Forelimb muscle (tissue), 1 donor: ENCODE measurements at regions not wholly inside any gene's neighbourhood (a gene's known extent, or its start where the extent isn't known, plus 50 kb on each side); places are given as distances from the start of the nearest gene placed in this dataset.
"Not testable (repeated sequence)": the region's sequence is repeated elsewhere in the genome, so short reads cannot be mapped to it uniquely, and the experiment has no call there.

Experiments
- DNase-seq: peaks from one replicate; pipeline ENCODE4 v3.0.0-alpha.2; 2013; ENCODE audit warnings: low read depth

DNA sequence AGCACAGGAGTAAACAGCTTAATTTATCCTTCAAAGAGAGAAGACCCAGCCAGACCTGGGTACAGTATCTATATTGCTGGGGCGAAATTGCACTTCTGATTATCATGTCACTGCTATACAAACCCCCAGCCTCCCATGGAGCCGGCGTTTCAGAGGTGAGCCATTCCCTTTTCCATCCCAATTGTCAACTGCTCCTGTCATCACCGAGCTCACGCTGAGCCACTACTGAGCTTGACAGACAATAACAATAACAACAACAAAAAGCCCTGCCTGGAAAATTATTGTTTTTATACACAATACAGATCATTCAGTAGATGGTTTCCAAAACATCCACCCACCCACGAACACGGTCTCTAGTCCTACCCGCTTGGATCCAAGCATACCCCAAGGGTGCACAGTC, 129.0 kb upstream of the JARID2 start:
- DNase-seq: no peak

DNA sequence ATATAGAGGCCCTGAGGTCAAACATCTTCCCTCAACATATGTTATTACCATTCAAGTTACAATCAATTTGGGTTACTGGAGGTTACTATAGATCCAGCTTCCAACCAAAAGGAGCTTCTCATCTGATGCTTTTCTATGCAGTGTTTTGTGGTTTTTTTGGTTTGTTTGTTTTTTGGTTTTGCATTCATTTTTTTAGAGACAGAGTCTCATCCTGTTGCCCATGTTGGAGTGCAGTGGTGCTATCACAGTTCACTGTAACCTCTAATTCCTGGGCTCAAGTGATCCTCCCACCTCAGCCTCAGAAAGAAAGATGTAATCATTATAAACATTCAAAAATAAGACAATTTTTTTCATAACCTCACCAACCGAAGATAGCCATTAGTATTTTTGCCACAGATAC, 124.4 kb upstream of the JARID2 start:
- no peak for DNase-seq

DNA sequence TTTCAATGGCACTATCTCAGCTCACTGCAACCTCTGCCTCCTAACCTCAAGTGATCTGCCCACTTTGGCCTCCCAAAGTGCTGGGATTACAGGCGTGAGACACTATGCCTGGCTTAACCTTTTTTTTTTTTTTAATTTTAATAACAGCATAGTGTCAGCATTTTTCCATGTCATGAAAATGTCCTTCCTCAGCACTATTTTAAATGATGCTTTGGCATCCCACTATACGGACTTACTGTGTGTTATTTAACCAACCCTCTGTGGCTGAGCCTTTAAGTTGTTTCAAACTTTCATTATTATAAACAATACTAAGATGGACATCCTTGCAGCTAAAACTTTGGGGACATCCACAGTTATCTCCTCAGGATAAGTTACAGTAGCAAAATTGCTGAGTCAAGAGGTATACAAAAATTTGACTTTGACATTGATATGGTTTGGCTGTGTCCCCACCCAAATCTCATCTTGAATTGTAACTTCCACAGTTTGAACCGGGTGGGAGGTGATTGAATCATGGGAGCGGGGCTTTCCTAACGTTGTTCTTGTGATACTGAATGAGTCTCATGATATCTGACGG, 123.8 kb upstream of the JARID2 start:
- DNase-seq: no peak

DNA sequence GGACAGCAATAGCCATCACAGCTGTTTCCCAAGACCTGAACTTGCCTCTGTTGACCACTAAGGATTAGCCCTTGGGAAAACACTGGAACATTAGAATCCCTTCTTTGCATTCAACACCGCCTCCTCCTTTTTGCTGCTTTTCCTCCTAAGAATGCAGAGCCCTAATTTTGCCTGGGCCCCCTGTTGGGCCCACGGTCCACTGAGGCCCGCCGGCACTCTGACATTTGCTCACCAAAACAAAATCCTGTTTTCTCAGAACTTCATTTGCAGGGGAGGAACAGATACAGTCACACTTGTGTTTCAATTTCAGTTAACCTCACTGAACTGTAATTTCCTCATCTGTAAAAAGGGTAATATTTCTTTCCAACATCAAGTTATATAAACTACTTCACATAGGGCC, 116.0 kb upstream of the JARID2 start:
- no peak for DNase-seq

DNA sequence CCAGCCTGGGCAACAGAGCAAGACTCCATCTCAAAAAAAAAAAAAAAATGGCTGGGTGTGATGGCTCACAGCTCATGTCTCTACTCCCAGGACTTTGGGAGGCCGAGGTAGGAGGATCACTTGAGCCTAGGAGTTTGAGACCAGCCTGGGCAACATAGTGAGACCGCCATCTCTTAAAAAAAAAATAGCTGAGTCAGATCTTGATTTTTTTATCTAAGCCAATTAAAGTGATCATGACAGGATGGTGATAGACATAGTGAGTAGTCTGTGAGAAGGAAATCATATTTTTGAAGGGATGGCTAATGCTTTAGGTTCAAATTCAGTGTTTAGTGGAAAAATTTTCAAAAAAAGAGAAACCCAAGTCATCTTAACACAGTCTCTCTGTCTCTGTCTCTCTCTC, 114.6 kb upstream of the JARID2 start:
- DNase-seq: no peak

DNA sequence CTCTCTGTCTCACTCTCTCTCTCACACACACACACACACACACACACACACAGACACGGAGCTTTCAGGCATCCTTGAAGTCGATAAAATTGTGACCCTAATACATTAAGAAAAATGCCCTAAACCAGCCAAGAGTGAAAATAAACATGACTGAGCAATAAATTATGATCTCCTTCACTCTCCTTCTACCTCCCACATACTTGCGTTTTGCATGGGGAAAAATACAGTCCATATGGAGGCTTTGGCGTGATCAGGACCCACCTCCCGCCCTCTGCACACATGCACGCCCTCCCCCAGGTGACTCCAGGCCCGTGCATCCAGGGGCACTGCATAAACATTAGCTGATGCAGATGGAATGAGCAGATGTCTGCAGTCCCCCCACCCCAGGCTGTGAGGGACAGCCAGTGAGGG, 114.2 kb upstream of the JARID2 start:
- DNase-seq: no peak

DNA sequence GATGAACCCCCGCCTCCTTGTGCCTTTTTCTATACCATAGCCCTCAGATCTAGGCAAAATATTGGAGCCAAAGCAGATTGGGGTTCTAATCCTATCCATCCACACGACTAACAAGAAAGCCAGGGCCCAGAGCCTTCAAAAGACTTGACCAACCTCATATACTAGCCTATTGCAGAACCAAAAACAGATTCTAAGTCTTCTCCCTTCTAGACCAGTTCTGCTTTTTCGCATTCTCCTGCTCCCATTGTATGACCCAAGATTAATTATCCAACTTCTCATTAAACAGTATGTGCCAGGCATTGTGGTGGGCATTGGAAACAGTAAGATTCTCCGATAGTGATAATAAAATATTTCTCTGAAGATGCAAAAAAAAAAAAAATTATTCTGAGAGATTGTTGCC, 113.7 kb upstream of the JARID2 start:
- no peak for DNase-seq

DNA sequence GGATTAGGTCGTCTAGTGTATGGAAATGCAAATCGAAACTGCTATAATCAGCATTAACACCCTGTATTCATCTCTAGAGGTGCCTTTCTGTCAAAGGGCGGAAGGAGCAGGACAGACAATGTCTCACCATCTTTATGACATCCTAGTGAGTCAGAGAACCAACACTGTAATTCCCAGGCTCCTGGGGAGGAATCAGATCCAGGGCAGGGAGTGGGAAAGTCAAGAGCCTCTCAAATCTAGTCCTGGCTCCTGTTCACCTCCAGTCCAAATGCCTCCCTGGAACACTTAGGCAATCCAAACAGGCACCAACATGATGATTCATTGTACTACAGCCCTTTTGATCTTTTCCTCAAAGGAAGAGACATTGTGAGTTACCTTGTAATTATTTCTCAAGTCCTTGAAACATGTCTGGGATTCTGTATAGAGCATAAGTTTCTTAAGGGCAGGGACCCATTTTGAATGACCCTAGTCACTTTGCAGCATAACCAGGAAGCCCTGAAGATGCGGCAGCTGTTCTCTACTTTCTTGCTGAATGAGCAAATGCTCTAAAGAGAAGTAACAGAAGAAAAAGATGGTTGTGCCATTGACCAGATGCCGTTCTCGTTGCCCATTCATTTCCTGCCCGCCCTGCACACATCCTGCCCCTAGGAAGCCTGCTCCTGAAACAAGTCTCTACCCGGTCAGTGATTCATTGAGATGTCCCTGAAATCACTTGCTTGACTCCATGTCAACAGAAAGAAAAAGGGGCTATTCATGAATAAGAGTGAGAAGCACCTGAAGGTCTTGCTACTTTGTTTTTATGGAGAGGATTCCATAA, 112.8 kb upstream of the JARID2 start:
- DNase-seq: no peak

DNA sequence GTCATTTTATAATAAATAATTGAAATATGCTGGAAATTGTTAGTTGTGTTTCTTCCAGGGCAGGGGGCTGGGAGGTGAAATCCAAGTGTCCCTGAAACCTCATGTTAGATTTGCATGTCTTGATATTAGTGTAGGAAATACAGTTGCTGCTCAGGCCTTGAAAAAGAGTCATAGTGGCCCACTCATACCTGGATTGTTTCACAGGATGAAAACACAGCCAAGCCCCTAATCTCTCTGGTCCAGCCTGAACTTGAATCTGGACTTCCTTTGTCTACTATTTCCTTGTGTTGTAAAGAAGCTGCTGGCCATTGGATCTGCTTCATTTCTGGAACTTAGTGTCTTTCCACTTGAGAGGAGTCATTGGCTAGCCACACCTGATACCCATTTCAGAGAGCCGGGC, 108.8 kb upstream of the JARID2 start:
- DNase-seq: no peak

DNA sequence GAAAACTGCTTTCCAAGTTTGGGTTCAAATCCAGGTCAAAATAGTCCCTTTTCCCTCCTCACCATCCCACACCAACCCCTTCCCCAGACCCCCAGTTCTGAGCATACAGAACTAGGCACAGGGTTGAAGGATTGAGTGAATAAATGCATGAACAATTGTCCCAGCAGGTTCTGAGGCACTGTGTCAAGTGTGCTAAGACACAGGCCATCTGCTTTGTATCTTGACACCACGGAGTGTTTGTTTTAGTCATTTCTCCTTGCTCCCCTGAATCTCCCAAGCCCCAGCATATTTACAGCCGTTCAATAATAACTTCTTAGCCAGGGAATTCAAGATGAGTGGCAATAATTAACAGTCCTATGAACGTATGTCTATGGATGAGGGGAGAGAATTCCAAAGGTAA, 102.8 kb upstream of the JARID2 start:
- no peak for DNase-seq

DNA sequence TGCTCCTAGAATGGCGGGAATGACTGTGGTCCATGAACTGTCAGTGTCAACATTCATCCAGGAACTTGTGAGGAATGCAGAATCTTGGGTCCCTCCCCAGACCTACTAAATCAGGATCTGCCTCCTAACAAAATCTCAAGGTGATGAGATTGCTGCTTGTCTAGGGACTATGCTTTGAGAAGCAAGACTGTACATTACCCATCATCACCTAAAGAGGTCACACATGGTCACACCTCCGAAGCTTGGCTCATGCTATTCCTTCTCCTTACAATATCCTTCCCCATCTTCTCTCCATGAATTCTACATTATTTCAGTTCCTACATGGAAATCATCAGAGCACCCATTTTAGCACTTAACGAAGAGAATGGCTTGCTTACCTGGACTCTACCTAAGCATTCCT, 102.3 kb upstream of the JARID2 start:
- DNase-seq: no peak

DNA sequence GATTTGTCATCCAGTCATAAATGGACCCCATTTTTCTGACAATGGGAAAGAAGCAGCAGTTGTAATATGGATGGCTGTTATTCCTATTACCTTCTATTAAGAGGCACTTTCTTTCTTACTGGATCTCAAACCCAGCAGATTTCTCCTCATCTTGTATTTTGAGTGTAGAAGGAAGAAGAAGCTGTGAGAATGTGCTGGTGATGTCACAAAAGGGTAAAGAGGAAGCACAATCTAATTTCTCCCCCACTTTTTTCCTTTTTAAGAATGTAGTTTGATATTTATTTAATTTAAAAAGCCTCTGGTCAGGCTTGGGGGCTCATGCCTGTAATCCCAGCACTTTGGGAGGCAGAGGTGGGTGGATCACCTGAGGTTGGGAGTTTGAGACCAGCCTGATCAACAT, 100.0 kb upstream of the JARID2 start:
- DNase-seq: no peak

DNA sequence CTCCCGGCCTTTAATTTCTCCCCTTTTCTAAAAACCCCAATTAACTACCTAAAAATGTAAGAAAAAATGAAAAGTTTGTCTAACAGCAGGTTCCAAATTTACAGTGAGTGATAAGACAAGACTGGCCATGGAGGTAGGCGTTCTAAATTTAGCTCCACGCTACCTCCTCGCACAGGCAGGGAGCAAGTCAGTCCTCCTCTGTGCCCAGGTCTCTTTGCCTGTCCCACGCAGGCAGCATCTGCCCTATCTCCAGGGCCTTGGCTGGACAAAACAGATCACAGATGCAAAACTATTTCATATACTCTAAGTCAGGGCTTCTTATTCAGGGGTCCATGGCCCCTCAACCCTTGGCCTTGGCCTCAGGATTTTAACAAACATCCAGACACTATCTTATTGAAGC, 98.0 kb upstream of the JARID2 start:
- DNase-seq: no peak

DNA sequence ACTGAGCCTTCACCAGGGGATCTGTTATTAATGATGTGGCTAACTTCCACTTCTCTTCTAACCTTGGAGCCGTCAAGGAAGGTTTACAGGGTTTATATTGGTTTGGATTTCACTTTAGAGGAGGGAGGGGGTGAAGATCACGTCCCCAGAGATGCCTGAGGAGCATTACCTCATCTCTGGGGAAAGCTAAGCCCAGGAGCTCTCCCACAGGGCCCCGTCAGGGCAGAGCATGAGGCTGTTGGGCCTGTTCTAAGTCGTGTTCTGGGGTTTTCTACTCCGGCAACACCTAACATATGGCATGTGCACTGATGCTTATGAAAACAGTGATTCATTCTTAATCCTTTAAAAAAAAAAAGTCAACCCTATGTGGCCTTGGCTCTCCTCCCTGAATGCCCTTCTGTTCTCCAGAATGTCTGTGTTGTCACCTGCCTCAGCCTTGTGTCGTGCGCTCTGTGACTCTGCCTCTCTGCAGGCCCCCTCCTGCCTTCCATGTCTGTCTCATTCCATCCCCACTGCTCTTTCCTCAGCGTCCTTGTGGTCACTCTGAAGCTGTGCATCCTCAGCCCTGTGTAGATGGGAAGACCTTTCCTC, 97.4 kb upstream of the JARID2 start:
- no peak for DNase-seq

DNA sequence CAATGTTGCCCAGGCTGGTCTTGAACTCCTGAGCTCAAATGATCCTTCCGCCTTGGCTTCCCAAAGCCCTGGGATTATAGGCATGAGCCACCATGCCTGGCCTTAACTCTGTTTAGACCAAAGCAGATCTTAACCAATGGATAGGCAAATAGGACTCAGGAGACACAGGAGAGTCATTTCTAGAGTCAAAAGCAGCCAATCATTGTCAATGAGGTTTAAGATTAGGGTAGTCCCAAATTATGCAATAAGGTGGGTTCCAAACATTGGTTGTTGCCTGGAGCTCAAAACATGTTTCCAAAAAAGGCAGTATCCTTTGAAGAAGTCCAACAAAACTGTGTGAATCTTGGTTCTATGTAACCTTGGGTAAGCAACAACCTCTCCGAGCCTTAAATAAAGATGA, 95.7 kb upstream of the JARID2 start:
- DNase-seq: no peak

DNA sequence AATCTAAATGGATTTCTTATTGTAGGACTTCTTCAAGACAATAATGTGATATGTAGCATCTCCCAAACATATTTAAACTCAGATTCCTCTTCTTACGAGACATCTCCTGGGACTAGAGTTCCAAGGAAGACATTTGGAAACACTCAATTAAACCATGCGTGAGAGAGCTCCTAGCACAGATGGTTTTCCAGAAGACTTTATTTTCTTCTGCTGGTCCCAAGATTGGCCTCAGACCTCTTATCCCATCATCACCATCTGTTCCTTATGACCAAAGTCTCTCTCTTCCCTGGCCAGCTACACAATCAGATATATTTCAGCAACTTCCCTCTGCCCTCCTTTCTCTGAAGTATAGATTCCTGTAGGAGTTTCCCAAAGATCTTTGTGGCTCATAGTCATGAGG, 93.2 kb upstream of the JARID2 start:
- DNase-seq: peak; percentile 17

DNA sequence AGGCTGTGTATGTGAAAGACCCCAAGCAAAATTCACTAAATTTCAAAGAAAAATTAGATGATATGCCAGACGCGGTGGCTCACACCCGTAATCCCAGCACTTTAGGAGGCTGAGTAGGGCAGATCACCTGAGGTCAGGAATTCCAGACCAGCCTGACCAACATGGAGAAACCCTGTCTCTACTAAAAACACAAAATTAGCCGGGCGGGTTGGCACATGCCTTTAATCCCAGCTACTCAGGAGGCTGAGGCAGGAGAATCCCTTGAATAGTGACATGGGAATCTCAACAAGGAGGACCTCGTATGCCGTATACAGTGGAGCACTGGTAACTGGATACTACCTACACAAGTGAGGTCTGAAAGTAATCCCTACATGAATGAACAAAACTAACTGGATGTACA, 92.7 kb upstream of the JARID2 start:
- DNase-seq: no peak

DNA sequence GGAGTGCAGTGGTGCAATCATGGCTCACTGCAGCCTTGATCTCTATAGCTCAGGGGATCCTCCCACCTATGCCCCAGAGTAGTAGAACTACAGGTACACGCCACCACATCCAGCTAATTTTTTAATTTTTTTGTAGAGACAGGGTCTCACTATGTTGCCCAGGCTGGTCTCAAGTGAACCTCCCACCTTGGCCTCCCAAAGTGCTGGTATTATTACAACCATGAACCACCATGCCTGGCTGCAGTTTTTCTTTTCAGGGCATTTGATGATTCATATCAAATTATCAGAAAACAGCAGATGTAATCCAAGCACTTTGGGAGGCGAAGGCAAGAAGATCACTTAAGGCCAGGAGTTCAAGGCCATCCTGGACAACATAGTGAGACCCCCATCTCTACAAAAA, 88.4 kb upstream of the JARID2 start:
- DNase-seq: no peak

DNA sequence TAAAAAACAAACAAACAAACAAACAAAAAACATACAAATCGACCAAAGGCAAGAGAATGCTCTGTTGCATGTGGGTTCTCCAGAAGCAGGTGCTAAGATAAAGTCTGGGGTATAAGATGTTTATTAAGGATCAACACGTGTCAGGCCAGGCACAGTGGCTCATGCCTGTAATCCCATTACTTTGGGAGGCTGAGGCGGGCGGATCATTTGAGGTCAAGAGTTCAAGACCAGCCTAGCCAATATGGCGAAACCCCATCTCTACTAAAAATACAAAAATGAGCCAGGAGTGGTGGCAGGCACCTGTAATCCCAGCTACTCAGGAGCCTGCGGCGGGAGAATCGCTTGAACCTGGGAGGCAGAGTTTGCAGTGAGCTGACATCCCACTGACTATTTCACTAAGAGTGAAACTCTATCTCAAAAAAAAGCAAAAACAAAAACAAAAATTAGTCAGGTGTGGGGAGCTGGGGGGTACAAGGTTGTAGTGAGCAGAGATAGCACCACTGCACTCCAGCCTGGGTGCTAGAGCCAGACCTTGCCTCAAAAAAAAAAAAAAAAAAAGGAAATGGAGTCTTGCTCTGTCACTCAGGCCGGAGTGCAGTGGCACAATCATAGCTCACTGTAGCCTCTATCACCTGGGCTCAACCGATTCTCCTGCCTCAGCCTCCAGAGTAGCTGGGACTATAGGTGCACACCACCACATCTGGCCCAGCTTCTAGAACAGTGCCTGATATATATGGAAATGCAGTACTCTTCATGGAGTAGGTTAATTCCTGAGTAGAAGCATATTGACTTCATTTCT, 86.8 kb upstream of the JARID2 start:
- DNase-seq: no peak

DNA sequence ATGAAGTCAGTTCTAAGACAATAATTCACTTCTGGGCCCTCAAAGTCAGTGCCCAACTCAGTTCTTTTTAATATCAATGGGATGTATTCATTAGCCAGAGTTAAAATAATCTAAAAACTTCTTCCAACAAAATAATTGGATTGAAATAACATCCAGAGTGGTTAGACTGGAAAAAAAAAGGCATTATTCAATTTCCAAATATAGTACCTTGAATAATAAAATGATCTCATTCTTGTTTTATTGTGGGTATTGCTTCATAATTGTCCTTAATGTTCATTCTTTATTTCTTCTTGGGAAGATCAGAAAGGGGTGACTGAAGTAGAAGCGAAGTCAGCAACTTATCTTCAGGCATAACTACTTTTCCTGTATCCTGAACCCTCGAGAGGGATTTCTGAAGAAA, 85.1 kb upstream of the JARID2 start:
- DNase-seq: no peak

DNA sequence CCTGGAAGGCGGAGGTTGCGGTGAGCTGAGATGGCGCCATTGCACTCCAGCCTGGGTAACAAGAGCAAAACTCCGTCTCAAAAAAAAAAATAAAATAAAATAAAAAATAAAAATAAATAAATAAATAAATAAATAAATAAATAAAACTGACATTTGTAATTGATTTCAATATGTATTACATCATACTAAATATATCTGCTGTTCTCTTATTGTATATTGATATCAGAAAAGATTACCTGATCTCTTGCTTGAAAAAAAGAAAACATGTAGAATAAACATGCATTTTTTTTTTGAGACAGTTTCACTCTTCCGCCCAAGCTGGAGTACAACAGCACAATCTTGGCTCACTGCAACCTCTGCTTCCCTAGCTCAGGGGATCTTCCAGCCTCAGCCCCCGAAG, 81.0 kb upstream of the JARID2 start:
- DNase-seq: not testable (repeated sequence)

DNA sequence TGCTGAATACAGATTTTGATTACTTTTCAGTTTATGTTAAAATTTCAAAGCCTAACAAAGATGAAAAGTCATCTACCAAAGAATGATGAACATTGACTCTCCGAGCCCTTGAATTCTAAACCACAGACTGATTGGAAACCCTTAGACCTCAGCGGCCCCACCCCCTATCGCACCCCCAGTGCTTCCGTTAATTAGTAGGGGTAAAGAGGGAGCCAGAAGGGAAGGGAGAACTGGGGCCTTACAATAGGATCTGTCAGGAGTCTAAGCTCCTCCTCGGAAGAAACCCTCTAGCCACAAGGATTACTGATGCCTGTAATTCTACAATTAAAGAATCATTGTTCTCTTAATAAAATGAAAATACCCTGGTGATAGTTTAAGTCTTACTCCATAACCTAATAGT, 79.7 kb upstream of the JARID2 start:
- DNase-seq: no peak

DNA sequence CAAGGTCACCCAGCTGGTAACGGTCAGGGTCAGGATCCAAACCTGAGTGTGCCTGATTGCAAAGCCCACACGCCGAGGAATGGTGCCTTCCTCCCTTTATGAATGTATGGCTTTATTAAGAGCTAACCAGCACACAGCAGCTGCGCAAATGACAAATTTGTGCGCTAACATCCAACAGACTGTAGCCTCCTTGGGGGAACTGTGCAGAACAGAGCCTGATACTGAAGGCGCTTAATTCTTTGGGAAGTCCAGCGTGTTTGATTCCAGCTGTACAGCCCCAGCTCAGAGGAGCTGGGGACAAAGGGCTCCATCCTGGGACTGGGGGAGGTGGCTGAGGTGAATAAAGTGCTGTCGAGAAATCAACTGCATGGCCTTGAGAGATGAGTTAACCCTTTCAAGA, 75.7 kb upstream of the JARID2 start:
- DNase-seq: no peak
